SJCRH30 (cell line): ENCODE measurements at regions not wholly inside any gene's neighbourhood (a gene's known extent, or its start where the extent isn't known, plus 50 kb on each side); places are given as distances from the start of the nearest gene placed in this dataset.

Source experiments
- DNase-seq, 2 experiments: peaks; one replicate each; pipeline ENCODE4 v3.0.0-alpha.2; 2015 to 2020
- H3K27ac ChIP-seq: fragments of 250-450 bp; sonication (Bioruptor Pico); 2 replicates; pipeline ENCODE4 v1.5.1; 2020; ENCODE audit warnings: mild to moderate bottlenecking, moderate library complexity
- H3K27me3 ChIP-seq: fragments of 250-450 bp; sonication (Bioruptor Pico); 2 replicates; pipeline ENCODE4 v1.5.1; 2020; ENCODE audit warnings: mild to moderate bottlenecking, moderate library complexity
- H3K36me3 ChIP-seq: fragments of 250-450 bp; sonication (Bioruptor Pico); 2 replicates; pipeline ENCODE4 v1.5.1; 2020; ENCODE audit warnings: mild to moderate bottlenecking, moderate library complexity
- H3K4me1 ChIP-seq: fragments of 250-450 bp; sonication (Bioruptor Pico); 2 replicates; pipeline ENCODE4 v1.5.1; 2020; ENCODE audit warnings: mild to moderate bottlenecking, moderate library complexity
- H3K4me3 ChIP-seq: fragments of 250-450 bp; sonication (Bioruptor Pico); 2 replicates; pipeline ENCODE4 v1.5.1; 2020; ENCODE audit warnings: mild to moderate bottlenecking, moderate library complexity
- H3K9me3 ChIP-seq: fragments of 250-450 bp; sonication (Bioruptor Pico); replicated peaks from 2 replicates; pipeline ENCODE4 v1.5.1; 2020; ENCODE audit warnings: mild to moderate bottlenecking, moderate library complexity

DNA sequence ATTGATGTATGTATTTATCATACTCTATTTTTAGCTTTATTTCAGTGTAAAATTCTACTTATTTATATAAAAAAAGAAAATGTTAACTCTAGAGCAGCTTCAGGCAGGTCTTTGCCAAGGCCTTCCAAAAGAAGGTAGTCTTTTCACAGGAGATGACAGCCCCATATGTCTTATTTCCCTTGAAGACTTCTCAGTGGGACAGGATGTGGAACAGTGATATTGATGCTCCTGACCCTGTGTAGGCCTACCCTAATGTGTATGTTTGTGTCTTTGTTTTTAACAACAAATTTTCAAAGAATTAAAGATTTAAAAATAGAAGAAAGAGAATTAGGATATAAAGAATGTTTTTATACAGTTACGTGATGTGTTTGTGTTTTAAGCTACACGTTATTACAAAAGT is 1593.6 kb downstream of the AMY1C start:
- no peaks in the 10 kb centered on the region for H3K36me3 ChIP-seq
- H3K27ac ChIP-seq = peak overlapping the region; percentile 59
- no peaks in the 10 kb centered on the region for H3K27me3 ChIP-seq
- H3K4me3 ChIP-seq = no peak overlapping the region
- H3K4me1 ChIP-seq = peaks cover 20% of the 10 kb centered on the region
- peaks cover 4% of the 10 kb centered on the region; the same call in 1 of the 2 replicates for H3K9me3 ChIP-seq
- DNase-seq = peak; percentile 27 to 69

DNA sequence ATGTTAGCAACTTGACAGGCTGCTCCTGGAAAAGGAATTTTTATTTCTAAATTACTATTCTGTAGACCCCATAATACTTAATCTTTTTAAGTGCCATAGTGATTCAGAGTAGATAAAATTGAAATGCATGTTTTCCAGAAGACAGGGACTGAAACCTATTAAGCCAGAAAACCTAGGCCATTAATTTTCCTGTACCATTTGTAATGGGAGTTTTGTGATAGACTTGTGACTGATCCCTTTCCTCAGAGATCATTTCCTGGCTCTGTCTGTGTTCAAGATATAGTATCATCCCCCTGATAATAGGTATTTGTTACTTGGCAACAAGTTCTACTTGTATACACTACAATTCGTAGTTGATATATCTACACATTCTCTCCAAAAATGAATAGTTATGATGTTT is 1609.8 kb downstream of the AMY1C start:
- 0 out of 2 replicates have a peak, but pooled peaks cover 5% of the 10 kb centered on the region for H3K9me3 ChIP-seq
- no peak overlapping the region for H3K4me3 ChIP-seq
- DNase-seq = no peak
- no peaks in the 10 kb centered on the region for H3K36me3 ChIP-seq
- no peaks in the 10 kb centered on the region for H3K4me1 ChIP-seq
- H3K27me3 ChIP-seq = no peaks in the 10 kb centered on the region
- no peak overlapping the region for H3K27ac ChIP-seq

DNA sequence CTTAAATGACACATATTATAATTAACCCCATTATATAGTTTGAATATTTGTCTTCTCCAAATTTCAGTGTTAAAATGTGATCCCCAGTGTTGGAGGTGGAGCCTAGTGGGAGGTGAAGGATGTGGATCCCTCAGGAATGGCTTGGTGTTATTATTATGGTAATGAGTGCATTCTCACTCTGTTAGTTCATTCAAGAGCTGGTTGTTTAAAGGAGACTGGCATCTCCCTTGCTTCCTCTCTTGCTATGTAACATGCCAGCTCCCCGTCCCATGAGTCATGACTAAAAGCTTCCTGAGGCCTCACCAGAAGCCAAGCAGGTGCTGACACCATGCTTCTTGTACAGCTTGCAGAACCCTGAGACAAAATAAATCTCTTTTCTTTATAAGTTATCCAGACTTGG is 1612.7 kb downstream of the AMY1C start:
- DNase-seq = no peak
- H3K4me1 ChIP-seq = no peaks in the 10 kb centered on the region
- H3K27me3 ChIP-seq = no peaks in the 10 kb centered on the region
- H3K36me3 ChIP-seq = no peaks in the 10 kb centered on the region
- H3K9me3 ChIP-seq = 0 out of 2 replicates have a peak, but pooled peaks cover 5% of the 10 kb centered on the region
- H3K4me3 ChIP-seq = no peak overlapping the region
- H3K27ac ChIP-seq = no peak overlapping the region

DNA sequence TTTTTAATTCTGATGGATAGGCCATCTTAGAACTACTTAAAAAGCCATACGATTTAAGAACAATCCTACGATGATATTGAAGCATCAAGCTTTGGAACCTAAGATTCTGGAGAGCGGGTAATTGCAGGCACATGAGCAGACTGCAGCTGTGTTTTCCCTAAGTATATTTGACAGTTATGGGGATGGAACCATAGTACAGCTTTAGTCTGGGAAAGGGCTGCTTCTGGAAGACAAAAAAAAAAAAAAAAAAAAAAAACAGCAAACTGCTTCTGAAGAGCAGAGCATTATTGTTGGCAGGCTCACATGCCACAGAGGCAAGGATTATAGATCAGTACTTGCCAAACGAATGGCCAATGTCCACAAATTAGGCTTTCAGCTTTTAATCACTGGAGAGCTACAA is 1618.7 kb downstream of the AMY1C start:
- H3K36me3 ChIP-seq = no peaks in the 10 kb centered on the region
- no peaks in the 10 kb centered on the region for H3K4me1 ChIP-seq
- DNase-seq = no peak
- H3K4me3 ChIP-seq = no peak overlapping the region
- H3K27me3 ChIP-seq = no peaks in the 10 kb centered on the region
- no peaks in the 10 kb centered on the region for H3K9me3 ChIP-seq
- H3K27ac ChIP-seq = no peak overlapping the region

DNA sequence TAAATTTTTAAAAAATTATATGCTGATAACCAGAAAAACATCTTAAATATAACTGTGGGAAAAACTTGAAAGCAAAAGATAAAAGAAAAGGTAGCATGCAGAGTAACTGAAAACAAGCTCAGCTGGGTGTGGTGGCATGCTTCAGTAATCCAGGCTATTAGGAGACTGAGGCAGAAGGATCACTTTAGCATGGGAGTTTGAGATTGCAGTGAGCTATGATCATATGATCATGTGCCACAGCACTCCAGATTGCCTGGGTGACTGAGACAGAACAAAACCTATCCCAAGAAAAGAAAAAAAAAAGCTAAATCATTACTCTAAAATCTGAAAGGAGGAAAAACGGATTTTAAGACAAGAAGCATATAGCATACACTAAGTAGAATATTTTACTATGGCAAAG is 1624.0 kb downstream of the AMY1C start:
- DNase-seq = peak in 1 of 2 experiments; percentile 14
- Histone ChIP-seq H3K27me3 (no peaks in the 10 kb centered on the region), H3K36me3 (no peaks in the 10 kb centered on the region), H3K4me3 (no peak overlapping the region), H3K4me1 (no peaks in the 10 kb centered on the region), H3K9me3 (no peaks in the 10 kb centered on the region), H3K27ac (no peak overlapping the region)

DNA sequence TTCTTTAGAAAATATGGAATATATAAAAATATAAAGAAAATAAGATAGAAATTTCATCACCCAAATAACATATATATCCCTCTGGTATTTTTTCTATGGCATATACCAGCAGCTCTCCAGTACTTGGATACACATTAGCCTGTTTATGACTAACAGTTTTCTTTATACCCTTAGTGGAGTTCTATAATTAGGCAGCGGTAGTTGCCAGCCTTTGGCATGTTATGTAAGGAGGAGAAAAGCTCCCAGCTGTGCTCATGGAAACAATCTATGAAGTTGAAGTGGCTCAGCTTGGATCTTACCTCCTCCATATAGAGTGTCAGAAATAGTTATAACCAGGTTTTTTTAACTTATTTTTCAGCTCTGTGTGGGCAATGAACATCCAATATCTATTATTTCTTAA is 1636.8 kb downstream of the AMY1C start:
- peaks cover 3% of the 10 kb centered on the region; the same call in 1 of the 2 replicates for H3K27me3 ChIP-seq
- H3K36me3 ChIP-seq = no peaks in the 10 kb centered on the region
- DNase-seq = no peak
- no peaks in the 10 kb centered on the region for H3K4me1 ChIP-seq
- H3K9me3 ChIP-seq = no peaks in the 10 kb centered on the region
- no peak overlapping the region for H3K4me3 ChIP-seq
- H3K27ac ChIP-seq = no peak overlapping the region

DNA sequence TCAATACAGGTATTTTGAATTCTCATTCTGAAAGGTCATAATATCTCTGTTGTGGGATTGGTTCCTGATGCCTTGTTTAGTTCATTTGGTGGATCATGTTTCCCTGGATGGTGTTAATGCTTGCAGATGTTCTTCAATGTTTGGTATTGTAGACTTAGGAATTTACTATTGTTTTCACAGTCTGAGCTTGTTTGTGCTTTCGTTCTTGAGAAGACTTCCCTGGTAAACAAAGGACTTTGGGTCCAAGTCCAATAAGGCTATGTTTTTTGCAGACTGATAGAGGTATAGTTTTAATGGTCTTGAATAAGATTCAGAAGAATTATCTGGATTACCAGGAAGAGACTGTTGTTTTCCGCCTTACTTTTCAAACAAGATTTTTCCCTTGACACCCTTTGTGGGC is 1646.3 kb downstream of the AMY1C start:
- H3K4me3 ChIP-seq = no peak overlapping the region
- no peaks in the 10 kb centered on the region for H3K36me3 ChIP-seq
- no peak overlapping the region for H3K27ac ChIP-seq
- no peaks in the 10 kb centered on the region for H3K27me3 ChIP-seq
- no peak for DNase-seq
- no peaks in the 10 kb centered on the region for H3K4me1 ChIP-seq
- no peaks in the 10 kb centered on the region for H3K9me3 ChIP-seq

DNA sequence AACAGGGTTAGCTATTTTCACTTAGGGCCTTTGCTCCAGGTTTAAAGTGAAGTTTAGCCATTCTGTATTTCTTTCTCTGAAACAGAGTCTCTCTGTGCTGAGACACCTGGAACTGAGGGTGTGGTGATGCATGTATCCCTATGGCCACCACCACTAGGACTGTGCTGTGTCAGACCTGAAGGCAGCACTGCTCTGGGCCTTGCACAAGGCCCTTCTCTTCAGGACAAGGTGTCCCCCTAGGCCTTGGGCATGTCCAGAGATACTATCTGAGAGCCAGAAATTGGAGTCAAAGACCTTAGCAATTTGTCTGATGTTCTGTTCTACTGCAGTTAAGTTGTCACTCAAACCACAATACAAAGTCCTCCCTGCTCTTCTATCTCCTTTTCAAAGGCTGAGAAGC is 1649.2 kb downstream of the AMY1C start:
- Histone ChIP-seq H3K27me3 (no peaks in the 10 kb centered on the region), H3K9me3 (no peaks in the 10 kb centered on the region), H3K4me1 (no peaks in the 10 kb centered on the region), H3K4me3 (no peak overlapping the region), H3K27ac (no peak overlapping the region), H3K36me3 (no peaks in the 10 kb centered on the region)
- DNase-seq = no peak

DNA sequence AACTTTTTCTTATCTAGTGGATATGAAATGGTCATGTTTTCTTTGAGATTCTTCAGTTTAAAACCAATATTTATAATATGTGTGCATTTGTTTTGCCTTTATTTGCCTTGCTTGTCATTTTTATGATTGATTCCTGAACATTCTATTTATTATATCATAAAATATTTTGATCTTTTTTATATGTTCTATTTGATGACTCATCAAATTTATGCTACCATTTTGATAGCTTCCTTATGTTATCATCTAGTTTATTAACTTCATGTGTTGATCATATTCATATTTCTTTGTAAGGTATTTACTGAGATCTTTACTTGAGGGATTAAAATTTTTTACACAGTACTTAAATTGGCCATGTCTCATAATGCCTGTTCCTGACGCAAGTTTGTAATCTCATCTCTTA is 1650.0 kb downstream of the AMY1C start:
- Histone ChIP-seq H3K4me1 (no peaks in the 10 kb centered on the region), H3K36me3 (no peaks in the 10 kb centered on the region), H3K27ac (no peak overlapping the region), H3K27me3 (no peaks in the 10 kb centered on the region), H3K4me3 (no peak overlapping the region), H3K9me3 (no peaks in the 10 kb centered on the region)
- DNase-seq = no peak

DNA sequence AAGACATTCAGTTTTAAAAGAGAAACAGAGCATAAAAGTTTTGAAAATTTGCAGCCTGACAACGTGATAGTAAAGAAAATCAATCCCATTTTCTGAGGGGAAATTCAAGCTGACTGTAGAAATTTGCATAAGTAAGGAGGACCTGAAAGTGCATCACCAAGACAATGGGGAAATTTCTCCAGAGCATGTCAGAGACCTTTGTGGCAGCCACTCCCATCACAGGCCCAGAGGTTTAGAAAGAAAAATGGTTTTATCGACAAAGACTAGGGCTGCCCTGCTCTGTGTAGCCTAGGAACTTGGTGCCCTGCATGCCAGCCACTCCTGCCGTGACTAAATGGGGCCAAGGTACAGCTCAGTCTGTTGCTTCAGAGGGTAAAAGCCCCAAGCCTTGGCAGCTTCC is 1640.2 kb upstream of the PRMT6 start:
- no peaks in the 10 kb centered on the region for H3K36me3 ChIP-seq
- H3K4me3 ChIP-seq = no peak overlapping the region
- no peaks in the 10 kb centered on the region for H3K9me3 ChIP-seq
- no peak for DNase-seq
- no peaks in the 10 kb centered on the region for H3K27me3 ChIP-seq
- no peaks in the 10 kb centered on the region for H3K4me1 ChIP-seq
- H3K27ac ChIP-seq = no peak overlapping the region

DNA sequence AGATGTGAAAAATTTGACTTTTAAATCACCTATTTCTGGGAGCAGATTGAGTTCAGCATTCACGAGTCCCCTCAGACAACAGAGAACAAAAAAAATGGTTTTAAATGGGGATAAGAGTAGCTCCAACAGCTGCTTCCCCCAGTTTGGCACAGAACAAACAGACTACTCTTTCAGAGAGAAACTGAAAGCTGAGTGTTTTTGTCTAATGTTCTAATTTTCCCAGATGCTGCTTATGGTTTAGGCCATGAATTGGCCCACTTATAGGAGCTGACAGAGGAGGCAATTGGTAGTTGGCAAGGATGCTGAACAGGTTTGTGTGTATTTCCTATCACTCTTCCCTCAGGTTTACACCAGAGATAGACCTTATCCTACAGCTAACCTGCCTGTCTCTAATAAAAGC is 1637.4 kb upstream of the PRMT6 start:
- no peak overlapping the region; the same call in 1 of the 2 replicates for H3K27ac ChIP-seq
- H3K27me3 ChIP-seq = no peaks in the 10 kb centered on the region
- H3K9me3 ChIP-seq = no peaks in the 10 kb centered on the region
- no peak overlapping the region for H3K4me3 ChIP-seq
- DNase-seq = peak in 1 of 2 experiments; percentile 41
- no peaks in the 10 kb centered on the region for H3K36me3 ChIP-seq
- no peaks in the 10 kb centered on the region for H3K4me1 ChIP-seq

DNA sequence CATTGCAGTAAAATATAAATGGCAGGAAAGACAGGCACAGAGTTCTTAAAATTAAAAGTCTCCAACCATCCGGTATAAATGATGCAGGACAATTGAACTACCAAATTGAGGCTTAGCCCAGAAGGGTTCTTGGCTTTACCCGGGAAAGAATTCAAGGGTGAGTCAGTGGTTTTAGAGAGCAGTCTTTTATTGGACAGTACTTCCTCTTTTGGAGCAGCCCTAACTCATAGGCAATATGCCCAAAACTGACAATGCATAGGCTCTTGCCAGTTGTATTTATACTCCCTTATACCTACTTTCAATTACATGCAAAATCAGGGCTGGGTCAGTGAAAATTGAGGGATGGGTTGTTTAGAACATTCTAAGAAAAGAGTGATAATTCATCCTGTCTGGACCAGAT is 1628.9 kb upstream of the PRMT6 start:
- Histone ChIP-seq H3K36me3 (no peaks in the 10 kb centered on the region), H3K27ac (no peak overlapping the region), H3K4me1 (no peaks in the 10 kb centered on the region; the same call in 1 of the 2 replicates), H3K27me3 (no peaks in the 10 kb centered on the region), H3K9me3 (no peaks in the 10 kb centered on the region), H3K4me3 (no peak overlapping the region)
- no peak for DNase-seq

DNA sequence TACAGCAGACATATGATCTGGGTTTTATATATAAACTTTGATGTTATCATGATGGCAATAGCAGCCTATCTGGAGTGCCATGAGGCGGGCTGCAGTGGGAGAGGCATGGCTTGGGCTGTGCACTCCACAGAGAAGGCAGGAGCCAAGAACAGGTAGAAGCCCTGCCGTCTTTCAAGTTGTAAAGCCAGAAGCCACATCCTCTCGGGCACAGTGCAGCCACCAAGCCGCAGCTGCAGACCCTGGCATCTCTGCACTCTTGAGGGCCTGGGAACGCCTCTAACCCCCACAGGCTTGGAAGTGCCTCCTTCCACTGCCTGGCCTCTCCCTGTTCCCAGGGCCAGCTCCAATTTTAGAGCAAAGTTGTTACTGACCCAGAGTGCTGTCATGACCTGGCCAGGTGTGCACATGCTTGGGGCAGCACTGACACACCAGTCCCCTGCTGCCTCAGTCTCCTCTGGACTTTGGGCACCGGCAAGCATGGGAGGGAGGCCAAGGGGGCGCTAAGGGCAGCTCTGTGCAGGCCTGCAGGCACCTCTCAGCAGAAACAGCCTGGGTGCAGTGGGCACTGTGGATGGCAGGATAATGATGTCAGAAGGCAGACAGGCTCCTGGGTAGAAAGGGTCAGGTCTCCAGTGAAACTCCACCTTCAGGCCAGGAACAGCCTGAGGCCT is 1619.8 kb upstream of the PRMT6 start:
- H3K4me3 ChIP-seq = no peak overlapping the region
- no peaks in the 10 kb centered on the region for H3K9me3 ChIP-seq
- H3K36me3 ChIP-seq = no peaks in the 10 kb centered on the region
- H3K4me1 ChIP-seq = no peaks in the 10 kb centered on the region
- DNase-seq = no peak
- H3K27me3 ChIP-seq = no peaks in the 10 kb centered on the region
- no peak overlapping the region for H3K27ac ChIP-seq

DNA sequence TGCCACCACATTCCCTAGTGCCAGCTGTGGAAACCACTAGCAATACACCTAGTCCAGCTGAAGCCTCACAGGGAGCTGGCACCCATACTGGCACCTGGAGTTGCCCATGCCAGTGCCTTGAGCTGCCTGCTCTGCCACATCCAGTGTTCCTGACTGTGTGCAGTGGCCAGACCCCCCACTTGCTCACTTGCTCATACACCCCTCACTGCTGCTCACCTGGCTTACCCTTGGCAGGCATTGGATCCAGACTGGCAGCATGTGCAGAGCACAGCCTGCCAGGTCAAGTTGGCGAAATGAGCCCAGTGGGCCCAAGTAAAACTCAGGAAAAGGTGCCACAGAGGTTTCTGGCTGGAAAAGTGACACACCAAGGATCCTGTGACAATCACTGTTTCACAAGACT is 1618.6 kb upstream of the PRMT6 start:
- Histone ChIP-seq H3K27me3 (no peaks in the 10 kb centered on the region), H3K36me3 (no peaks in the 10 kb centered on the region), H3K4me1 (no peaks in the 10 kb centered on the region), H3K9me3 (no peaks in the 10 kb centered on the region), H3K4me3 (no peak overlapping the region), H3K27ac (no peak overlapping the region)
- DNase-seq = no peak

DNA sequence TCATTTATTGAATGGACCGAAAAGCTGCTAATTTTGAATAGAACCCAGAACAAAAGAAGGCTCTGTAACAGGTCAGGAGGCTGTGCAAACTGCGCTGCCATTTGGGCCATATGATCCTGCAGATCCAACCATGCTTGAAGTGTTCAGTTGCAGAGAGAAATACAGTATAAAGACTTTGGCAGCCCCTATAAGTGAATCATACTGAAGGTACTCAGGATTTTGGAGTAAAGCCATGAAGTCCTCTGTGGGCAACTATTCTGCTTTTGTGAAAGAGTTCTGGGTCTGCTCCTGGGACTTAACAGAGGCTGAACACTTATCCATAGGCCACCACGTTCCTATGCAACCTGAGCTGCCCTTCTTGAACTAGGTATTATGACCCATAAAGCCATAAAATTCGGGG is 1613.6 kb upstream of the PRMT6 start:
- Histone ChIP-seq H3K9me3 (no peaks in the 10 kb centered on the region), H3K4me1 (no peaks in the 10 kb centered on the region), H3K4me3 (no peak overlapping the region), H3K27me3 (no peaks in the 10 kb centered on the region), H3K27ac (no peak overlapping the region), H3K36me3 (no peaks in the 10 kb centered on the region)
- DNase-seq = no peak

DNA sequence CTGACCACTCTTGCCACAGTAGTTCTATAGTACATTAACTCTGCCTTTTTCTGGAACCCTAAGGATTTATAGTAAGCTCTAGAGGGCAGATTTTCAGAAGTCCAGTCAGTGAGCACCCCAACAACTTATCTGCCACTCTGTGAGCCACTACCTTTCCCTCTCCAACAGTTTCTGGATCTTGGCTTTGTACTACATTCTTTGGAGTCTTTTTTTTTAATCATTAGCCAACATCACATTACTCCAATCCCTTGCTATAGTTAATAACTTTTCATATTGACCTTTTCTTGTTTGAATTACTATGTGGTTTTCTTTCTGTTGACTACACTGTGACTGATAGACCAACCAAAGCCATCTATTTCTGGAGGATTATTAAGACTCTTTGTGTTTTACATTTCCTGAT is 1596.7 kb upstream of the PRMT6 start:
- DNase-seq = no peak
- H3K9me3 ChIP-seq = no peaks in the 10 kb centered on the region
- no peaks in the 10 kb centered on the region for H3K4me1 ChIP-seq
- no peaks in the 10 kb centered on the region for H3K36me3 ChIP-seq
- H3K4me3 ChIP-seq = no peak overlapping the region
- H3K27ac ChIP-seq = no peak overlapping the region
- H3K27me3 ChIP-seq = no peaks in the 10 kb centered on the region; the same call in 1 of the 2 replicates
